PC-3 (cell line): ENCODE measurements at regions not wholly inside any gene's neighbourhood (a gene's known extent, or its start where the extent isn't known, plus 50 kb on each side); places are given as distances from the start of the nearest gene placed in this dataset.

Experiments
- ATAC-seq: fragments of 200-7000 bp; cut with Tn5 transposase; 2 replicates; pipeline ENCODE4 v1.9.1; 2020; ENCODE audit warnings: mild to moderate bottlenecking, moderate library complexity
- BruUV-seq: library from RNA; stranded (reverse); fragments of 400-500 nt; replicated peaks from 2 replicates; lab custom pipeline; 2021; lab: Mats Ljungman, UMichigan
- CTCF ChIA-PET: fragments of 300-600 bp; sonication (Branson Sonifier 250); formaldehyde crosslinking; loops from one replicate; lab custom pipeline; 2022; ENCODE audit warnings: antibody characterized with exemption; lab: Charles Lee
- POLR2A ChIA-PET: fragments of 300-600 bp; sonication (Branson Sonifier 250); formaldehyde crosslinking; loops from one replicate; lab custom pipeline; 2022; ENCODE audit warnings: antibody characterized with exemption; ENCODE audit not compliant: unreplicated experiment; lab: Charles Lee
- DNase-seq: peaks from one replicate; pipeline ENCODE4 v3.0.0-alpha.2; 2015
- H2AFZ ChIP-seq: fragments of 300-600 bp; sonication (generic); 2 replicates; pipeline ENCODE4 v1.6.0; 2016; ENCODE audit warnings: antibody characterized with exemption, low read length
- H3F3A ChIP-seq: fragments of 300-600 bp; sonication (generic); one replicate; pipeline ENCODE4 v1.6.0; 2017; ENCODE audit warnings: antibody characterized with exemption, low read length, control low read depth, mild to moderate bottlenecking; ENCODE audit not compliant: unreplicated experiment
- H3K27ac ChIP-seq: fragments of 300-600 bp; sonication (generic); 2 replicates; pipeline ENCODE4 v1.5.1; 2016; ENCODE audit warnings: mild to moderate bottlenecking, low read length
- H3K27me3 ChIP-seq: fragments of 300-600 bp; sonication (generic); 2 replicates; pipeline ENCODE4 v1.6.1; 2016; ENCODE audit warnings: low read length, mixed read lengths
- H3K36me3 ChIP-seq: fragments of 300-600 bp; sonication (generic); 2 replicates; pipeline ENCODE4 v1.6.1; 2016; ENCODE audit warnings: low read depth, mixed run types, low read length, mixed read lengths
- H3K4me1 ChIP-seq: fragments of 300-600 bp; sonication (generic); 2 replicates; pipeline ENCODE4 v1.5.1; 2016; ENCODE audit warnings: low read length; ENCODE audit not compliant: insufficient read depth
- H3K4me2 ChIP-seq: fragments of 300-600 bp; sonication (generic); 2 replicates; pipeline ENCODE4 v1.6.0; 2016; ENCODE audit warnings: low read length
- H3K4me3 ChIP-seq: fragments of 300-600 bp; sonication (generic); 2 replicates; pipeline ENCODE4 v1.5.1; 2016; ENCODE audit warnings: mild to moderate bottlenecking, low read length, mixed read lengths
- H3K79me2 ChIP-seq: fragments of 300-600 bp; sonication (generic); 2 replicates; pipeline ENCODE4 v1.6.1; 2017; ENCODE audit warnings: low read length, mixed read lengths
- H3K9ac ChIP-seq: fragments of 300-600 bp; sonication (generic); 2 replicates; pipeline ENCODE4 v1.6.0; 2016; ENCODE audit warnings: mild to moderate bottlenecking, low read length
- H3K9me2 ChIP-seq: fragments of 300-600 bp; sonication (generic); replicated peaks from 2 replicates; pipeline ENCODE4 v1.6.1; 2016; ENCODE audit warnings: mixed run types, low read length, mixed read lengths
- H3K9me3 ChIP-seq: fragments of 300-600 bp; sonication (generic); 2 replicates; pipeline ENCODE4 v1.6.1; 2016; ENCODE audit warnings: low read length, mixed read lengths
- H4K20me1 ChIP-seq: fragments of 300-600 bp; sonication (generic); 2 replicates; pipeline ENCODE4 v1.6.1; 2016; ENCODE audit warnings: low read length, mixed read lengths
- CTCF ChIP-seq: fragments of 300-600 bp; sonication (generic); conservative IDR thresholded peaks from 2 replicates; pipeline ENCODE4 v1.5.1; 2017; ENCODE audit warnings: antibody characterized with exemption, low read depth, mild to moderate bottlenecking, low read length
- EZH2 ChIP-seq: fragments of 300-600 bp; sonication (generic); IDR thresholded peaks from one replicate; pipeline ENCODE4 v1.6.1; 2017; ENCODE audit warnings: antibody characterized with exemption, mild to moderate bottlenecking, low read length; ENCODE audit not compliant: unreplicated experiment
- EZH2phosphoT487 ChIP-seq: fragments of 300-600 bp; sonication (generic); IDR thresholded peaks from 2 replicates; pipeline ENCODE4 v1.6.1; 2018; ENCODE audit warnings: mild to moderate bottlenecking, antibody characterized with exemption, low read length, borderline replicate concordance
- intact Hi-C: fragments of 100-400 bp; cut with micrococcal nuclease; formaldehyde crosslinking; loops from 2 replicates; pipeline ENCODE4 v1.9.0; 2023

GRCh38 chr2:238582159-238582558 lies 155.4 kb downstream of the ASB1 start:
- H3K9ac ChIP-seq: no peak overlapping the region
- no peaks in the 10 kb centered on the region for H3K4me1 ChIP-seq
- no peaks in the 10 kb centered on the region for H3K79me2 ChIP-seq
- DNase-seq (no peak), ATAC-seq (no peak)
- H3K27me3 ChIP-seq: no peaks in the 10 kb centered on the region; the same call in 1 of the 2 replicates
- CTCF ChIA-PET: no interaction called here
- H2AFZ ChIP-seq: no peak overlapping the region
- no peak overlapping the region for H3K4me3 ChIP-seq
- no peak overlapping the region for H3K27ac ChIP-seq
- H4K20me1 ChIP-seq: no peaks in the 10 kb centered on the region
- POLR2A ChIA-PET: no interaction called here
- no TSS peak for BruUV-seq
- H3K36me3 ChIP-seq: no peaks in the 10 kb centered on the region
- no peaks in the 10 kb centered on the region for H3K9me2 ChIP-seq
- intact Hi-C loops: no loop called here
- H3F3A ChIP-seq: no peaks in the 10 kb centered on the region
- TF ChIP-seq EZH2: no peak
- no peak for TF ChIP-seq CTCF
- TF ChIP-seq EZH2phosphoT487: no peak
- no peaks in the 10 kb centered on the region for H3K9me3 ChIP-seq
- no peak overlapping the region for H3K4me2 ChIP-seq

- TF ChIP-seq EZH2 (no peak), EZH2phosphoT487 (no peak), CTCF (no peak)
These were observed 157.9 kb downstream of the ASB1 start for GRCh38 chr2:238584617-238585016.

GRCh38 chr2:238585836-238586821 lies 159.4 kb downstream of the ASB1 start:
- no peak overlapping the region for H2AFZ ChIP-seq

More at GRCh38 chr2:238584617-238585016, 157.9 kb downstream of the ASB1 start:
- Histone ChIP-seq H3K4me1 (no peaks in the 10 kb centered on the region), H3K27ac (no peak overlapping the region), H3K4me3 (no peak overlapping the region), H3K9me3 (no peaks in the 10 kb centered on the region), H2AFZ (no peak overlapping the region), H3K79me2 (no peaks in the 10 kb centered on the region), H3K9ac (no peak overlapping the region), H3K36me3 (no peaks in the 10 kb centered on the region), H3K27me3 (no peaks in the 10 kb centered on the region), H4K20me1 (no peaks in the 10 kb centered on the region), H3K4me2 (no peak overlapping the region), H3F3A (no peaks in the 10 kb centered on the region), H3K9me2 (no peaks in the 10 kb centered on the region)
- no TSS peak for BruUV-seq
- no peak for ATAC-seq
- intact Hi-C loops: no loop called here
- ChIA-PET CTCF (no interaction called here), POLR2A (no interaction called here)
- no peak for DNase-seq

More at GRCh38 chr2:238585836-238586821, 159.4 kb downstream of the ASB1 start:
- TF ChIP-seq CTCF (no peak), EZH2phosphoT487 (no peak), EZH2 (no peak)
- Histone ChIP-seq H3K4me3 (no peak overlapping the region), H3K36me3 (no peaks in the 10 kb centered on the region), H3K9me3 (no peaks in the 10 kb centered on the region), H4K20me1 (no peaks in the 10 kb centered on the region), H3K4me2 (no peak overlapping the region), H3F3A (no peaks in the 10 kb centered on the region), H3K9me2 (no peaks in the 10 kb centered on the region), H3K4me1 (no peaks in the 10 kb centered on the region), H3K27me3 (no peaks in the 10 kb centered on the region), H3K79me2 (no peaks in the 10 kb centered on the region), H3K27ac (no peak overlapping the region), H3K9ac (no peak overlapping the region)
- DNase-seq (no peak), ATAC-seq (no peak)
- no TSS peak for BruUV-seq
- intact Hi-C loops: no loop called here
- ChIA-PET CTCF (no interaction called here), POLR2A (interaction anchor here (0.5 kb wide), 1 partner anchor 239 kb away, joined by 18 read pairs; no protein-coding TSS in a partner anchor)
